ENCODE measurements at regions not wholly inside any gene's neighbourhood (a gene's known extent, or its start where the extent isn't known, plus 50 kb on each side); places are given as distances from the start of the nearest gene placed in this dataset.
"Not testable (repeated sequence)": the region's sequence is repeated elsewhere in the genome, so short reads cannot be mapped to it uniquely, and the experiment has no call there.

- TF ChIP-seq POLR2AphosphoS5 (IDR thresholded peaks at IDR 0.05) (no peak), CTCF (IDR thresholded peaks at IDR 0.05) (no peak), POLR2A (IDR thresholded peaks at IDR 0.05) (no peak), EP300 (IDR thresholded peaks at IDR 0.05) (no peak)
- 96% methylated on average over 2 of the region's 2 CpGs for WGBS
- Histone ChIP-seq H3K9me3 (peaks cover 7% of the 10 kb centered on the region), H3K27ac (no peak overlapping the region), H3K4me1 (no peaks in the 10 kb centered on the region), H3K4me3 (no peak overlapping the region), H3K27me3 (no peaks in the 10 kb centered on the region), H3K36me3 (no peaks in the 10 kb centered on the region)
- no peak for DNase-seq (ENCODE audit: low spot score in 2 of 2)
Observed at GRCh38 chr4:134848681-134849080, 647.1 kb upstream of the PABPC4L start.

- WGBS, result 91% methylated on average over 7 of the region's 7 CpGs
- DNase-seq (ENCODE audit: low spot score in 2 of 2); H3K4me3 ChIP-seq; H3K27ac ChIP-seq; H3K36me3 ChIP-seq; H3K4me1 ChIP-seq; H3K27me3 ChIP-seq: not testable (repeated sequence)
- peaks cover 24% of the 10 kb centered on the region for H3K9me3 ChIP-seq
Observed at GRCh38 chr4:134830741-134831140, 629.2 kb upstream of the PABPC4L start.

GRCh38 chr4:134812611-134813010 is 611.0 kb upstream of the PABPC4L start:
- 86% methylated on average over 3 of the region's 3 CpGs for WGBS
- H3K36me3 ChIP-seq, result no peaks in the 10 kb centered on the region
- no peaks in the 10 kb centered on the region for H3K27me3 ChIP-seq
- no peak for TF ChIP-seq EP300 (IDR thresholded peaks at IDR 0.05)
- no peak for TF ChIP-seq POLR2A (IDR thresholded peaks at IDR 0.05)
- no peak for TF ChIP-seq CTCF (IDR thresholded peaks at IDR 0.05)
- no peak for TF ChIP-seq POLR2AphosphoS5 (IDR thresholded peaks at IDR 0.05)
- H3K4me1 ChIP-seq, result no peaks in the 10 kb centered on the region
- no peak overlapping the region for H3K27ac ChIP-seq
- no peak overlapping the region for H3K4me3 ChIP-seq
- H3K9me3 ChIP-seq, result peaks cover 7% of the 10 kb centered on the region
- DNase-seq (ENCODE audit: low spot score in 2 of 2), result no peak

GRCh38 chr4:134807231-134807745 is 605.7 kb upstream of the PABPC4L start:
- H3K27me3 ChIP-seq, result no peaks in the 10 kb centered on the region
- H3K9me3 ChIP-seq, result no peaks in the 10 kb centered on the region
- TF ChIP-seq EP300 (IDR thresholded peaks at IDR 0.05) (no peak), CTCF (IDR thresholded peaks at IDR 0.05) (no peak), POLR2A (IDR thresholded peaks at IDR 0.05) (no peak), POLR2AphosphoS5 (IDR thresholded peaks at IDR 0.05) (no peak)
- H3K27ac ChIP-seq, result no peak overlapping the region
- H3K36me3 ChIP-seq, result no peaks in the 10 kb centered on the region
- DNase-seq (ENCODE audit: low spot score in 2 of 2), result no peak
- H3K4me3 ChIP-seq, result no peak overlapping the region
- no peaks in the 10 kb centered on the region for H3K4me1 ChIP-seq
- WGBS, result 66% methylated on average over 3 of the region's 3 CpGs

- no peaks in the 10 kb centered on the region for H3K36me3 ChIP-seq
- TF ChIP-seq EP300 (IDR thresholded peaks at IDR 0.05) (no peak), CTCF (IDR thresholded peaks at IDR 0.05) (no peak), POLR2AphosphoS5 (IDR thresholded peaks at IDR 0.05) (no peak), POLR2A (IDR thresholded peaks at IDR 0.05) (no peak)
- H3K4me3 ChIP-seq, result no peak overlapping the region
- H3K27ac ChIP-seq, result no peak overlapping the region
- no peaks in the 10 kb centered on the region for H3K4me1 ChIP-seq
- H3K9me3 ChIP-seq, result peaks cover 2% of the 10 kb centered on the region
- DNase-seq (ENCODE audit: low spot score in 2 of 2), result no peak
- WGBS, result 92% methylated on average over 1 of the region's 1 CpG
- H3K27me3 ChIP-seq, result no peaks in the 10 kb centered on the region
Observed at GRCh38 chr4:134798573-134798972, 597.0 kb upstream of the PABPC4L start.

- Histone ChIP-seq H3K27ac (no peak overlapping the region), H3K4me3 (no peak overlapping the region), H3K27me3 (no peaks in the 10 kb centered on the region), H3K36me3 (no peaks in the 10 kb centered on the region), H3K4me1 (no peaks in the 10 kb centered on the region), H3K9me3 (peaks cover 9% of the 10 kb centered on the region)
- no peak for DNase-seq (ENCODE audit: low spot score in 2 of 2)
- TF ChIP-seq EP300 (IDR thresholded peaks at IDR 0.05) (no peak), CTCF (IDR thresholded peaks at IDR 0.05) (no peak), POLR2A (IDR thresholded peaks at IDR 0.05) (no peak), POLR2AphosphoS5 (IDR thresholded peaks at IDR 0.05) (no peak)
- 100% methylated on average over 1 of the region's 1 CpG for WGBS
Observed at GRCh38 chr4:134787315-134787714, 585.7 kb upstream of the PABPC4L start.

Measured in suprapubic skin (tissue), 4 donors.